ENCODE measurements at regions not wholly inside any gene's neighbourhood (a gene's known extent, or its start where the extent isn't known, plus 50 kb on each side); places are given as distances from the start of the nearest gene placed in this dataset.

DNA sequence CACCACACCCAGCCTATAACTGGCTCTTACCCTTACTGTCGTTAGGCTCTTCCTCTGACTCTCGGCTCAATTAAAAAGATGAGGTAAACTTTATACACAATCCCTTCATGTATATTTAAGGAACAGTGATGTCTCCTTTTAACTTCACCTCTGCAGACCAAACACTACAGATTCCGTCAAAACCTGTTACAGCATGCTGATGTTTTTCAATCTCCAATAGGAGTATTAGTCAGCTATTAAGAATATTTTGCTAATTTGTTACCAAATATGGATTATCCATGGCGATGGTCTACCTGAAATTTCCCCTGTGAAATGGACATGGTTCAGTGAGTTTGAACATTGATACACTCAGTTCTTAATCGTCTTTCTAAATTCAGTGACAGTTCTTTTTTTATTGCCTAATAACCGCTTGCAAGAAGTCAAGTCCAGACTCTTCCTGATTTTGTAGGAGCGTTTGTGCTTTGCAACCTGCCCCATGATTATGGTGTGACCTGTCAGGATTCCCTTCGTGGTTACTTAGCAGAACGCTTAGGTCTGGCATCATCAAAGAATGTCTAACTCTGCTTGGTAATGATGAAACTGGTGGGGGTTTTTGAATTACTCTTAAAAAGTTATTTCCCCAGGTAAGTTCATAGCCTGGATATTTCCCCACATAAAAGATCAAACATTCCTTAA, 72.2 kb upstream of the STOX2 start:
- no peak for TF ChIP-seq CTCF (IDR thresholded peaks at IDR 0.05 in 4 of 5, conservative IDR thresholded peaks at IDR 0.05 in 1 of 5)
- TF ChIP-seq POLR2A (IDR thresholded peaks at IDR 0.05): no peak
